DOHH2 (cell line): ENCODE measurements at regions not wholly inside any gene's neighbourhood (a gene's known extent, or its start where the extent isn't known, plus 50 kb on each side); places are given as distances from the start of the nearest gene placed in this dataset.

Experiments used
- H3F3A ChIP-seq: fragments of 200-600 bp; sonication (generic), shearing (Covaris generic); 2 replicates; pipeline ENCODE4 v1.6.0; 2016; ENCODE audit warnings: antibody characterized with exemption, mild to moderate bottlenecking; ENCODE audit not compliant: control insufficient read depth, insufficient read depth
- H3K27ac ChIP-seq: fragments of 200-600 bp; sonication (generic); 2 replicates; pipeline ENCODE4 v1.5.1; 2014; ENCODE audit warnings: low read depth, mild to moderate bottlenecking, low read length, moderate library complexity
- H3K27me3 ChIP-seq: fragments of 200-600 bp; sonication (generic); 2 replicates; pipeline ENCODE4 v1.6.1; 2014; ENCODE audit warnings: mild to moderate bottlenecking, low read length, mixed read lengths; ENCODE audit not compliant: control insufficient read depth
- H3K36me3 ChIP-seq: fragments of 200-600 bp; sonication (generic); 2 replicates; pipeline ENCODE4 v1.6.1; 2014; ENCODE audit warnings: mild to moderate bottlenecking, low read length, moderate library complexity, mixed read lengths; ENCODE audit not compliant: control insufficient read depth
- H3K4me1 ChIP-seq: fragments of 200-600 bp; sonication (generic); 2 replicates; pipeline ENCODE4 v1.6.1; 2014; ENCODE audit warnings: mild to moderate bottlenecking, low read length, mixed read lengths; ENCODE audit not compliant: control insufficient read depth
- H3K4me2 ChIP-seq: fragments of 200-600 bp; sonication (generic); 2 replicates; pipeline ENCODE4 v1.6.0; 2014; ENCODE audit warnings: mild to moderate bottlenecking, low read length, moderate library complexity
- H3K4me3 ChIP-seq: fragments of 200-600 bp; sonication (generic); 2 replicates; pipeline ENCODE4 v1.5.1; 2014; ENCODE audit warnings: mild to moderate bottlenecking, low read length, mixed read lengths
- H3K79me2 ChIP-seq: fragments of 200-600 bp; sonication (generic); 2 replicates; pipeline ENCODE4 v1.6.1; 2014; ENCODE audit warnings: mild to moderate bottlenecking, low read length, mixed read lengths; ENCODE audit not compliant: control insufficient read depth
- H3K9me2 ChIP-seq: fragments of 200-600 bp; sonication (generic); replicated peaks from 2 replicates; pipeline ENCODE4 v1.6.1; 2014; ENCODE audit warnings: mild to moderate bottlenecking, low read length, mixed read lengths; ENCODE audit not compliant: control insufficient read depth
- H3K9me3 ChIP-seq: fragments of 200-600 bp; sonication (generic); 2 replicates; pipeline ENCODE4 v1.6.1; 2014; ENCODE audit warnings: antibody characterized with exemption, low read length, mixed read lengths; ENCODE audit not compliant: control insufficient read depth, insufficient read depth
- H4K20me1 ChIP-seq: fragments of 200-600 bp; sonication (generic); 2 replicates; pipeline ENCODE4 v1.6.0; 2014; ENCODE audit warnings: low read depth, mild to moderate bottlenecking, antibody characterized with exemption, low read length, moderate library complexity; ENCODE audit not compliant: control insufficient read depth, insufficient read depth
- CTCF ChIP-seq: fragments of 200-600 bp; sonication (generic); IDR thresholded peaks from one replicate; pipeline ENCODE4 v1.5.1; 2014; ENCODE audit warnings: antibody characterized with exemption, mild to moderate bottlenecking, low read depth, low read length; ENCODE audit not compliant: poor library complexity, severe bottlenecking
- EZH2phosphoT487 ChIP-seq: fragments of 200-600 bp; sonication (generic); IDR thresholded peaks from 2 replicates; pipeline ENCODE4 v1.6.1; 2017; ENCODE audit warnings: borderline replicate concordance, mild to moderate bottlenecking, antibody characterized with exemption, low read length, moderate library complexity, mixed read lengths

GRCh38 chr13:60282186-60282585, 114.8 kb upstream of the TDRD3 start:
- no peaks in the 10 kb centered on the region for H4K20me1 ChIP-seq
- no peaks in the 10 kb centered on the region for H3K27me3 ChIP-seq
- TF ChIP-seq EZH2phosphoT487 (no peak), CTCF (no peak)
- no peaks in the 10 kb centered on the region for H3K36me3 ChIP-seq
- H3K9me2 ChIP-seq = no peaks in the 10 kb centered on the region
- no peak overlapping the region for H3K4me2 ChIP-seq
- H3K4me3 ChIP-seq = no peak overlapping the region
- H3K9me3 ChIP-seq = no peaks in the 10 kb centered on the region
- H3K4me1 ChIP-seq = no peaks in the 10 kb centered on the region
- no peaks in the 10 kb centered on the region for H3F3A ChIP-seq
- no peaks in the 10 kb centered on the region for H3K79me2 ChIP-seq
- no peak overlapping the region for H3K27ac ChIP-seq

DNA sequence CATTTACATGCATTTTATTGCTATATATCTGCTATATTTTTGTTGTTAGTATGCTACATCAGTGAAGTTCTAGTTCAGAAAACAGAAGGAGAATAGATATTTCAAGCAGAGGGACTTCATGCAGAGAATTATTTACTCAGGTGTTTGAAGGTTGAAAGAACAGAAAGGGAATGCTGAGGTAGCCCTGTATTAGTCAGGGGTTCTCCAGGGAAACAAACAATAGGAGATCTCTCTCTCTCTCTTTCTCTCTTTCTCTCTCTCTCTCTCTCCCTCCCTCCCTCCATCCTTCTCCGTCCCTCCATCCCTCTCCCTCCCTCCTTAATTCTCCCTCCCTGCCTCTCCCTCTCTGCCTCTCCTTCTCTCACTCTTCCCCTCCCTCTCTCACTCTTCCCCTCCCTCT, 114.3 kb upstream of the TDRD3 start:
- Histone ChIP-seq H3K27me3 (no peaks in the 10 kb centered on the region), H3K36me3 (no peaks in the 10 kb centered on the region), H3K9me2 (no peaks in the 10 kb centered on the region), H3K4me1 (no peaks in the 10 kb centered on the region), H3K4me2 (no peak overlapping the region), H3K79me2 (no peaks in the 10 kb centered on the region), H3F3A (no peaks in the 10 kb centered on the region), H3K4me3 (no peak overlapping the region), H3K9me3 (no peaks in the 10 kb centered on the region), H4K20me1 (no peaks in the 10 kb centered on the region), H3K27ac (no peak overlapping the region)
- TF ChIP-seq EZH2phosphoT487 (no peak), CTCF (no peak)

DNA sequence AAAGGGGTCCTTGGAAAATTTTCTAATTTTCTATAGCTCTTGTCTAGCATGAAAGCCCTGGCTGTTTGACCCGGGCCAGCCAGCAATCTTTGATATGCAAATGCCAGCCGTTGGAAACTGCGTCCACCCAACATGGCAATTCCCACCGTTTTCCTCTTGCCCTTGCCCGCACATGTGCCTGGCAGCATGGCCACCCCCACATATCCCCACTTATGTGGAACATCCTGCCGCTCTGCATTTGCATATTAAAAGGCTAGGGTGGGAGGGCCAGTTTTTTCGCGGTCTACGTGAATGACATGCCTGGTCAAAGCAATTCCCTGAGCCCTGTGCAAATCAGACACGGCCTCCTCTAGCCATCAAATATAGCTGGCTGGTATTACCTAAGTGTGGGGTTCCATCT, 110.3 kb upstream of the TDRD3 start:
- H3K79me2 ChIP-seq = no peaks in the 10 kb centered on the region
- H3K27ac ChIP-seq = no peak overlapping the region
- H3K36me3 ChIP-seq = no peaks in the 10 kb centered on the region
- no peaks in the 10 kb centered on the region for H3K9me3 ChIP-seq
- no peak overlapping the region for H3K4me3 ChIP-seq
- H3K4me1 ChIP-seq = no peaks in the 10 kb centered on the region
- no peak overlapping the region for H3K4me2 ChIP-seq
- no peaks in the 10 kb centered on the region for H3F3A ChIP-seq
- H3K27me3 ChIP-seq = no peaks in the 10 kb centered on the region; the same call in 1 of the 2 replicates
- no peaks in the 10 kb centered on the region for H3K9me2 ChIP-seq
- no peaks in the 10 kb centered on the region for H4K20me1 ChIP-seq
- no peak for TF ChIP-seq CTCF
- TF ChIP-seq EZH2phosphoT487 = no peak

- H3K4me2 ChIP-seq = no peak overlapping the region
These were observed 108.5 kb upstream of the TDRD3 start for GRCh38 chr13:60288569-60288968.

More at GRCh38 chr13:60288569-60288968, 108.5 kb upstream of the TDRD3 start:
- H3K36me3 ChIP-seq = no peaks in the 10 kb centered on the region
- H4K20me1 ChIP-seq = no peaks in the 10 kb centered on the region
- no peaks in the 10 kb centered on the region for H3K9me2 ChIP-seq
- H3K27me3 ChIP-seq = no peaks in the 10 kb centered on the region; the same call in 1 of the 2 replicates
- H3K27ac ChIP-seq = no peak overlapping the region
- no peak for TF ChIP-seq EZH2phosphoT487
- TF ChIP-seq CTCF = no peak
- no peaks in the 10 kb centered on the region for H3F3A ChIP-seq
- no peak overlapping the region for H3K4me3 ChIP-seq
- H3K79me2 ChIP-seq = no peaks in the 10 kb centered on the region
- H3K9me3 ChIP-seq = no peaks in the 10 kb centered on the region
- H3K4me1 ChIP-seq = no peaks in the 10 kb centered on the region
